IMR-90 (cell line): ENCODE measurements at regions not wholly inside any gene's neighbourhood (a gene's known extent, or its start where the extent isn't known, plus 50 kb on each side); places are given as distances from the start of the nearest gene placed in this dataset.

Source experiments
- ATAC-seq: fragments of 200-7000 bp; cut with Tn5 transposase; 2 replicates; pipeline ENCODE4 v1.9.1; 2020; ENCODE audit warnings: low read depth, mild to moderate bottlenecking, moderate library complexity
- BruUV-seq: library from RNA; stranded (reverse); fragments of 400-500 nt; replicated peaks from 2 replicates; lab custom pipeline; 2021; lab: Mats Ljungman, UMichigan
- CTCF ChIA-PET: fragments of 300-600 bp; formaldehyde crosslinking; extraction: SDS; loops from one replicate; lab custom pipeline; 2021; ENCODE audit warnings: antibody characterized with exemption; lab: Yijun Ruan, JAX
- POLR2A ChIA-PET: fragments of 300-600 bp; sonication (Branson Sonifier 250); formaldehyde crosslinking; loops from one replicate; lab custom pipeline; 2022; ENCODE audit warnings: antibody characterized with exemption; ENCODE audit not compliant: unreplicated experiment; lab: Charles Lee
- DNase-seq: peaks from one replicate; pipeline ENCODE4 v3.0.0; 2013
- H2AFZ ChIP-seq: replicated peaks from 2 replicates; pipeline ENCODE3; 2013; ENCODE audit warnings: low read length, mild to moderate bottlenecking; ENCODE audit not compliant: poor library complexity
- H2AK5ac ChIP-seq: 2 replicates; pipeline ENCODE4 v1.6.1; 2013; ENCODE audit warnings: low read depth, low read length, inconsistent platforms
- H2AK9ac ChIP-seq: replicated peaks from 2 replicates; pipeline ENCODE3; 2013; ENCODE audit warnings: mild to moderate bottlenecking, low read depth, low read length, moderate library complexity; ENCODE audit not compliant: poor library complexity
- H2BK120ac ChIP-seq: 2 replicates; pipeline ENCODE4 v1.6.1; 2013; ENCODE audit warnings: low read depth, low read length, inconsistent platforms
- H2BK15ac ChIP-seq: 3 replicates; pipeline ENCODE4 v1.6.1; 2013; ENCODE audit warnings: low read depth, low read length, inconsistent platforms
- H2BK20ac ChIP-seq: 2 replicates; pipeline ENCODE4 v1.6.1; 2013; ENCODE audit warnings: low read depth, mild to moderate bottlenecking, inconsistent platforms, low read length, moderate library complexity
- H2BK5ac ChIP-seq: 2 replicates; pipeline ENCODE4 v1.6.1; 2013; ENCODE audit warnings: mild to moderate bottlenecking, low read depth, low read length, inconsistent platforms; ENCODE audit not compliant: poor library complexity, severe bottlenecking
- H3K14ac ChIP-seq: replicated peaks from 2 replicates; pipeline ENCODE4 v1.6.1; 2013; ENCODE audit warnings: low read depth, low read length, inconsistent platforms
- H3K18ac ChIP-seq: 2 replicates; pipeline ENCODE4 v1.6.1; 2013; ENCODE audit warnings: low read depth, low read length, control low read depth
- H3K23ac ChIP-seq: 2 replicates; pipeline ENCODE4 v1.6.1; 2013; ENCODE audit warnings: low read depth, low read length, inconsistent platforms
- H3K27ac ChIP-seq: 2 replicates; pipeline ENCODE4 v1.5.1; 2013; ENCODE audit warnings: mild to moderate bottlenecking, control low read depth, low read length; ENCODE audit not compliant: insufficient read depth
- H3K27me3 ChIP-seq: 2 replicates; pipeline ENCODE4 v1.6.1; 2013; ENCODE audit warnings: low read length; ENCODE audit not compliant: control insufficient read depth, insufficient read depth
- H3K36me3 ChIP-seq: 2 replicates; pipeline ENCODE4 v1.6.1; 2013; ENCODE audit warnings: low read length, mixed read lengths; ENCODE audit not compliant: control insufficient read depth, insufficient read depth
- H3K4ac ChIP-seq: 2 replicates; pipeline ENCODE4 v1.6.1; 2013; ENCODE audit warnings: low read depth, low read length, inconsistent platforms
- H3K4me1 ChIP-seq: 2 replicates; pipeline ENCODE4 v1.6.1; 2013; ENCODE audit warnings: low read length, mixed read lengths; ENCODE audit not compliant: control insufficient read depth, insufficient read depth
- H3K4me2 ChIP-seq: 2 replicates; pipeline ENCODE4 v1.6.1; 2013; ENCODE audit warnings: low read depth, mild to moderate bottlenecking, control low read depth, low read length, moderate library complexity
- H3K4me3 ChIP-seq: 2 replicates; pipeline ENCODE4 v1.5.1; 2013; ENCODE audit warnings: low read depth, mild to moderate bottlenecking, control low read depth, low read length, moderate library complexity; ENCODE audit not compliant: insufficient read depth
- H3K56ac ChIP-seq: 2 replicates; pipeline ENCODE4 v1.6.1; 2013; ENCODE audit warnings: low read length, inconsistent platforms; ENCODE audit not compliant: insufficient read depth; ENCODE audit errors: extremely low read depth
- H3K79me1 ChIP-seq, 2 experiments: 2 replicates each; pipeline ENCODE4 v1.6.1; 2013; ENCODE audit warnings: low read length in 2 of 2, inconsistent platforms in 1 of 2, low read depth in 1 of 2
- H3K9ac ChIP-seq: 2 replicates; pipeline ENCODE4 v1.6.1; 2013; ENCODE audit warnings: low read depth, low read length, control low read depth
- H3K9me1 ChIP-seq: 2 replicates; pipeline ENCODE4 v1.6.1; 2013; ENCODE audit warnings: low read length, inconsistent platforms; ENCODE audit not compliant: insufficient read depth
- H3K9me3 ChIP-seq: 2 replicates; pipeline ENCODE4 v1.6.1; 2013; ENCODE audit warnings: low read length; ENCODE audit not compliant: control insufficient read depth, insufficient read depth
- H4K20me1 ChIP-seq: 2 replicates; pipeline ENCODE4 v1.6.1; 2013; ENCODE audit warnings: low read length, inconsistent platforms; ENCODE audit not compliant: insufficient read depth
- H4K5ac ChIP-seq: 2 replicates; pipeline ENCODE4 v1.6.1; 2013; ENCODE audit warnings: mild to moderate bottlenecking, low read depth, low read length, control low read depth
- H4K8ac ChIP-seq, 2 experiments: 2 replicates each; pipeline ENCODE4 v1.6.1; 2013; ENCODE audit warnings: low read depth in 2 of 2, low read length in 2 of 2, control low read depth in 1 of 2, inconsistent platforms in 1 of 2
- H4K91ac ChIP-seq: 2 replicates; pipeline ENCODE4 v1.6.1; 2013; ENCODE audit warnings: low read depth, low read length, inconsistent platforms; ENCODE audit not compliant: insufficient read depth
- BHLHE40 ChIP-seq: fragments of 150-350 bp; IDR thresholded peaks from 2 replicates; pipeline ENCODE4 v1.6.1; 2016; ENCODE audit warnings: mild to moderate bottlenecking, low read depth, low read length
- CEBPB ChIP-seq: IDR thresholded peaks from 2 replicates; pipeline ENCODE4 v1.6.1; 2012; ENCODE audit warnings: low read depth, low read length, improper control_type of control experiment
- CHD1 ChIP-seq: IDR thresholded peaks from 2 replicates; pipeline ENCODE4 v1.6.1; 2012; ENCODE audit warnings: low read depth, low read length, improper control_type of control experiment
- FOS ChIP-seq: fragments of 150-350 bp; IDR thresholded peaks from 2 replicates; pipeline ENCODE4 v1.6.1; 2016; ENCODE audit warnings: low read depth, low read length
- MAFK ChIP-seq: IDR thresholded peaks from 2 replicates; pipeline ENCODE4 v1.6.1; 2012; ENCODE audit warnings: low read depth, low read length, improper control_type of control experiment
- MAZ ChIP-seq: IDR thresholded peaks from 2 replicates; pipeline ENCODE4 v1.6.1; 2012; ENCODE audit warnings: low read depth, mild to moderate bottlenecking, low read length, improper control_type of control experiment, moderate library complexity, borderline replicate concordance
- NFE2L2 ChIP-seq: fragments of 150-350 bp; IDR thresholded peaks from 2 replicates; pipeline ENCODE4 v1.6.1; 2016; ENCODE audit warnings: low read depth, mild to moderate bottlenecking, low read length
- POLR2A ChIP-seq: IDR thresholded peaks from 2 replicates; pipeline ENCODE4 v1.6.1; 2012; ENCODE audit warnings: mild to moderate bottlenecking, low read depth, low read length
- RAD21 ChIP-seq: IDR thresholded peaks from 2 replicates; pipeline ENCODE4 v1.6.1; 2012; ENCODE audit warnings: low read length, improper control_type of control experiment
- RFX5 ChIP-seq: IDR thresholded peaks from 2 replicates; pipeline ENCODE4 v1.8.0; 2012; ENCODE audit warnings: low read depth, mild to moderate bottlenecking, low read length, moderate library complexity
- SMC3 ChIP-seq: fragments of 150-350 bp; IDR thresholded peaks from 2 replicates; pipeline ENCODE4 v1.6.1; 2016; ENCODE audit warnings: low read depth, mild to moderate bottlenecking, antibody characterized with exemption, low read length, moderate library complexity
- USF2 ChIP-seq: fragments of 150-350 bp; IDR thresholded peaks from 2 replicates; pipeline ENCODE4 v1.6.1; 2017; ENCODE audit warnings: mild to moderate bottlenecking, antibody characterized with exemption, low read length, low read depth
- WGBS, 2 experiments: methylation state at CpG; one replicate each; pipeline versions ENCODE4 v1.1.5 to v1.1.7; 2013; ENCODE audit warnings: missing lambda C conversion rate in 2 of 2; ENCODE audit not compliant: insufficient read length in 1 of 2; ENCODE audit errors: extremely low coverage in 2 of 2; 5-methylcytosine and 5-hydroxymethylcytosine counted together
- dilution Hi-C: fragments of 300-500 bp; cut with HindIII; formaldehyde crosslinking; loops from one replicate; pipeline ENCODE4 v1.14.3; 2018; ENCODE audit warnings: low sequenced_read_pairs; ENCODE audit not compliant: unreplicated experiment
- in situ Hi-C: fragments of 300-500 bp; cut with MboI; formaldehyde crosslinking; loops from 3 replicates; pipeline ENCODE4 v1.14.3; 2019; ENCODE audit warnings: low sequenced_read_pairs, inconsistent platforms, mixed read lengths
- intact Hi-C: fragments of 100-400 bp; cut with micrococcal nuclease; formaldehyde crosslinking; loops from 2 replicates; pipeline ENCODE4 v1.10.0; 2022
- TF ChIP-seq, protein P1 (sequence below): conservative IDR thresholded peaks from 2 replicates; pipeline ENCODE4 v1.5.1; 2012; ENCODE audit warnings: mild to moderate bottlenecking, low read depth, low read length, improper control_type of control experiment
- TF ChIP-seq, protein P2 (sequence below): fragments of 150-350 bp; IDR thresholded peaks from 2 replicates; pipeline ENCODE4 v1.6.1; 2016; ENCODE audit warnings: low read depth, mild to moderate bottlenecking, low read length, moderate library complexity, borderline replicate concordance

DNA sequence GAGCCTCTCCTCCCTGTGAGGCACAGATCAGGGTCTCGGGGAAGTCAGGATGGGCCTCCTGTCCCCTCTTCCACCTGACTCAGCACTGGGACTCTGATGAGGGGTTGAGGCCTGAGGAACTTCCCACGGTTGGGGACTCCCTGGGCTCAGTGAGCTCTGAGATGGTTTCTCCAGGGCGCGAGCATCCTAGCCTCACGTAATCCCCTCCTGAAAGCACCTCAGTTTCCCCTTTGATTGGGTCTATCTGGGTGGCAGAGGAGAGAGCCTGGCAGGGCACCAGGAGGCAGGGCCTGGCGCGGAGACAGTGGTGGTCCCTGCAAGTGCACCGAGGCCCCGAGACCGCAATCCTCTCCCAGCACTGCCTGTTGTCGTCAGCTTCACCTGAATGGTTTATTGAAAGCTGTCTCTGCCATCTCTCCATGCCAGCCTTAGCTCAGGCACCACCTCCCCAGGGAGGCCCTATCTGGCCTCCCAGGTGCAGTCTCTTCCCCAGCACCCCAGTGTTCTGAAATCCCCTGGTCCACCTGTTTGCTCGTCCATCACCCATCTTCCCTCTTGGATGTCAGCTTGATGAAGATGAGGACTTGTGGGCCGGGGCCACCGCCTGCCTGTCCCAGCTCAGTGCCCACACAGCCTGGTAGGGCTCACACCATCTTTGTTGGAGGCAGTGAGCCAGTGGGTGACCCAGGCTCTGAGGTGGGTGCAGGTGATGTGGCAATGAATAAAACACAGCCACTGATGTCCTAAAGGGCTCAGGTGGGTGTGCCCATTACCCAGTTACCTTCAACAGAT lies 52.2 kb upstream of the PCSK6 start:
- H3K27ac ChIP-seq, result no peak overlapping the region
- BruUV-seq, result no TSS peak
- no peak overlapping the region for H3K18ac ChIP-seq
- H3K56ac ChIP-seq, result no peak overlapping the region
- H3K4me2 ChIP-seq, result no peak overlapping the region
- 89% methylated on average over 8 of the region's 14 CpGs; no CpG with 5 or more reads in 1 of the 2 experiments for WGBS, 2 experiments
- H2BK5ac ChIP-seq, result no peak overlapping the region
- no peaks in the 10 kb centered on the region for H4K20me1 ChIP-seq
- in situ Hi-C loops, result no loop called here
- ChIA-PET CTCF (no interaction called here), POLR2A (no interaction called here)
- H3K27me3 ChIP-seq, result peaks cover 17% of the 10 kb centered on the region
- H3K9me3 ChIP-seq, result peaks cover 5% of the 10 kb centered on the region
- H3K9me1 ChIP-seq, result no peaks in the 10 kb centered on the region
- no peak overlapping the region for H3K4me3 ChIP-seq
- H3K4ac ChIP-seq, result no peak overlapping the region
- H3K23ac ChIP-seq, result no peak overlapping the region
- dilution Hi-C loops, result no loop called here
- no peak overlapping the region for H4K91ac ChIP-seq
- ATAC-seq (no peak), DNase-seq (no peak)
- H3K79me1 ChIP-seq, result no peaks in the 10 kb centered on the region
- H2BK120ac ChIP-seq, result no peak overlapping the region
- H3K4me1 ChIP-seq, result no peaks in the 10 kb centered on the region
- no peak overlapping the region for H2AK5ac ChIP-seq
- no peak overlapping the region for H2BK15ac ChIP-seq
- no peaks in the 10 kb centered on the region for H3K36me3 ChIP-seq
- no peak overlapping the region for H4K5ac ChIP-seq
- no peak overlapping the region for H2AK9ac ChIP-seq
- intact Hi-C loops, result no loop called here
- TF ChIP-seq, protein P1, sequence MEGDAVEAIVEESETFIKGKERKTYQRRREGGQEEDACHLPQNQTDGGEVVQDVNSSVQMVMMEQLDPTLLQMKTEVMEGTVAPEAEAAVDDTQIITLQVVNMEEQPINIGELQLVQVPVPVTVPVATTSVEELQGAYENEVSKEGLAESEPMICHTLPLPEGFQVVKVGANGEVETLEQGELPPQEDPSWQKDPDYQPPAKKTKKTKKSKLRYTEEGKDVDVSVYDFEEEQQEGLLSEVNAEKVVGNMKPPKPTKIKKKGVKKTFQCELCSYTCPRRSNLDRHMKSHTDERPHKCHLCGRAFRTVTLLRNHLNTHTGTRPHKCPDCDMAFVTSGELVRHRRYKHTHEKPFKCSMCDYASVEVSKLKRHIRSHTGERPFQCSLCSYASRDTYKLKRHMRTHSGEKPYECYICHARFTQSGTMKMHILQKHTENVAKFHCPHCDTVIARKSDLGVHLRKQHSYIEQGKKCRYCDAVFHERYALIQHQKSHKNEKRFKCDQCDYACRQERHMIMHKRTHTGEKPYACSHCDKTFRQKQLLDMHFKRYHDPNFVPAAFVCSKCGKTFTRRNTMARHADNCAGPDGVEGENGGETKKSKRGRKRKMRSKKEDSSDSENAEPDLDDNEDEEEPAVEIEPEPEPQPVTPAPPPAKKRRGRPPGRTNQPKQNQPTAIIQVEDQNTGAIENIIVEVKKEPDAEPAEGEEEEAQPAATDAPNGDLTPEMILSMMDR, result no peak
- no peak for TF ChIP-seq USF2
- TF ChIP-seq RAD21, result no peak
- TF ChIP-seq NFE2L2, result no peak
- TF ChIP-seq SMC3, result no peak
- no peak for TF ChIP-seq RFX5
- TF ChIP-seq FOS, result no peak
- no peak for TF ChIP-seq CEBPB
- TF ChIP-seq CHD1, result no peak
- TF ChIP-seq POLR2A, result no peak
- no peak for TF ChIP-seq MAZ
- TF ChIP-seq, protein P2, sequence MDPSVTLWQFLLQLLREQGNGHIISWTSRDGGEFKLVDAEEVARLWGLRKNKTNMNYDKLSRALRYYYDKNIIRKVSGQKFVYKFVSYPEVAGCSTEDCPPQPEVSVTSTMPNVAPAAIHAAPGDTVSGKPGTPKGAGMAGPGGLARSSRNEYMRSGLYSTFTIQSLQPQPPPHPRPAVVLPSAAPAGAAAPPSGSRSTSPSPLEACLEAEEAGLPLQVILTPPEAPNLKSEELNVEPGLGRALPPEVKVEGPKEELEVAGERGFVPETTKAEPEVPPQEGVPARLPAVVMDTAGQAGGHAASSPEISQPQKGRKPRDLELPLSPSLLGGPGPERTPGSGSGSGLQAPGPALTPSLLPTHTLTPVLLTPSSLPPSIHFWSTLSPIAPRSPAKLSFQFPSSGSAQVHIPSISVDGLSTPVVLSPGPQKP, result no peak
- no peak for TF ChIP-seq BHLHE40
- TF ChIP-seq MAFK, result no peak
- H3K9ac ChIP-seq, result no peak overlapping the region
- H4K8ac ChIP-seq, result no peak overlapping the region
- H2BK20ac ChIP-seq, result no peak overlapping the region
- H3K14ac ChIP-seq, result no peak overlapping the region
- no peak overlapping the region for H2AFZ ChIP-seq
